ENCODE measurements at regions not wholly inside any gene's neighbourhood (a gene's known extent, or its start where the extent isn't known, plus 50 kb on each side); places are given as distances from the start of the nearest gene placed in this dataset.

- H3K27me3 ChIP-seq (ENCODE audit: insufficient read depth, low read depth, low read length) = no peaks in the 10 kb centered on the region
- no peak overlapping the region for H3K27ac ChIP-seq (ENCODE audit: low read length)
- TF ChIP-seq EP300 (conservative IDR thresholded peaks at IDR 0.05; ENCODE audit: poor library complexity, severe bottlenecking) (no peak), MXI1 (conservative IDR thresholded peaks at IDR 0.05; ENCODE audit: poor library complexity, severe bottlenecking) (no peak), POLR2AphosphoS5 (IDR thresholded peaks at IDR 0.05) (no peak), RAD21 (conservative IDR thresholded peaks at IDR 0.05) (no peak), CTCF (IDR thresholded peaks at IDR 0.05; ENCODE audit: poor library complexity, severe bottlenecking) (no peak), TAF1 (IDR thresholded peaks at IDR 0.05; ENCODE audit: low read depth) (no peak), EZH2 (IDR thresholded peaks at IDR 0.05; ENCODE audit: borderline replicate concordance, insufficient read depth, low read length, poor library complexity, severe bottlenecking) (no peak), REST (IDR thresholded peaks at IDR 0.05; ENCODE audit: borderline replicate concordance) (no peak), SMC3 (conservative IDR thresholded peaks at IDR 0.05; ENCODE audit: poor library complexity) (no peak)
- H3K36me3 ChIP-seq (ENCODE audit: insufficient read depth, low read length) = no peaks in the 10 kb centered on the region
- H3K9ac ChIP-seq (ENCODE audit: low read length) = no peak overlapping the region
- H3K79me2 ChIP-seq (replicated peaks; ENCODE audit: insufficient read depth, low read length) = no peaks in the 10 kb centered on the region
- no peak overlapping the region for H3K4me2 ChIP-seq (ENCODE audit: low read length)
- H3K4me3 ChIP-seq (ENCODE audit: low read length) = no peak overlapping the region
- H3K9me2 ChIP-seq (ENCODE audit: insufficient read depth, low read length) = no peaks in the 10 kb centered on the region
- H3F3A ChIP-seq (ENCODE audit: insufficient read depth, low read length, poor library complexity, severe bottlenecking) = no peaks in the 10 kb centered on the region
- no peaks in the 10 kb centered on the region for H3K9me3 ChIP-seq (ENCODE audit: low read length)
- no peak overlapping the region for H2AFZ ChIP-seq (ENCODE audit: low read depth, low read length)
- H4K20me1 ChIP-seq (ENCODE audit: insufficient read depth) = no peaks in the 10 kb centered on the region
Measured at GRCh38 chr16:64459402-64459801, 662.5 kb downstream of the CDH11 start.

GRCh38 chr16:64455275-64455674 is 666.6 kb downstream of the CDH11 start:
- Histone ChIP-seq H4K20me1 (ENCODE audit: insufficient read depth) (no peaks in the 10 kb centered on the region), H3K4me2 (ENCODE audit: low read length) (no peak overlapping the region), H3K27ac (ENCODE audit: low read length) (peak overlapping the region; percentile 32), H3K4me3 (ENCODE audit: low read length) (no peak overlapping the region), H3F3A (ENCODE audit: insufficient read depth, low read length, poor library complexity, severe bottlenecking) (no peaks in the 10 kb centered on the region), H3K36me3 (ENCODE audit: insufficient read depth, low read length) (no peaks in the 10 kb centered on the region), H3K9me2 (ENCODE audit: insufficient read depth, low read length) (no peaks in the 10 kb centered on the region), H3K79me2 (replicated peaks; ENCODE audit: insufficient read depth, low read length) (no peaks in the 10 kb centered on the region), H3K9me3 (ENCODE audit: low read length) (no peaks in the 10 kb centered on the region), H3K9ac (ENCODE audit: low read length) (no peak overlapping the region), H2AFZ (ENCODE audit: low read depth, low read length) (no peak overlapping the region), H3K27me3 (ENCODE audit: insufficient read depth, low read depth, low read length) (no peaks in the 10 kb centered on the region)
- TF ChIP-seq TAF1 (IDR thresholded peaks at IDR 0.05; ENCODE audit: low read depth) = no peak
- TF ChIP-seq EZH2 (IDR thresholded peaks at IDR 0.05; ENCODE audit: borderline replicate concordance, insufficient read depth, low read length, poor library complexity, severe bottlenecking) = no peak
- peak; percentile 53 for TF ChIP-seq CTCF (IDR thresholded peaks at IDR 0.05; ENCODE audit: poor library complexity, severe bottlenecking)
- peak; percentile 47 for TF ChIP-seq SMC3 (conservative IDR thresholded peaks at IDR 0.05; ENCODE audit: poor library complexity)
- TF ChIP-seq MXI1 (conservative IDR thresholded peaks at IDR 0.05; ENCODE audit: poor library complexity, severe bottlenecking) = no peak
- TF ChIP-seq RAD21 (conservative IDR thresholded peaks at IDR 0.05) = peak; percentile 62
- TF ChIP-seq EP300 (conservative IDR thresholded peaks at IDR 0.05; ENCODE audit: poor library complexity, severe bottlenecking) = no peak
- TF ChIP-seq REST (IDR thresholded peaks at IDR 0.05; ENCODE audit: borderline replicate concordance) = no peak
- no peak for TF ChIP-seq POLR2AphosphoS5 (IDR thresholded peaks at IDR 0.05)
